ENCODE measurements at regions not wholly inside any gene's neighbourhood (a gene's known extent, or its start where the extent isn't known, plus 50 kb on each side); places are given as distances from the start of the nearest gene placed in this dataset.

DNA sequence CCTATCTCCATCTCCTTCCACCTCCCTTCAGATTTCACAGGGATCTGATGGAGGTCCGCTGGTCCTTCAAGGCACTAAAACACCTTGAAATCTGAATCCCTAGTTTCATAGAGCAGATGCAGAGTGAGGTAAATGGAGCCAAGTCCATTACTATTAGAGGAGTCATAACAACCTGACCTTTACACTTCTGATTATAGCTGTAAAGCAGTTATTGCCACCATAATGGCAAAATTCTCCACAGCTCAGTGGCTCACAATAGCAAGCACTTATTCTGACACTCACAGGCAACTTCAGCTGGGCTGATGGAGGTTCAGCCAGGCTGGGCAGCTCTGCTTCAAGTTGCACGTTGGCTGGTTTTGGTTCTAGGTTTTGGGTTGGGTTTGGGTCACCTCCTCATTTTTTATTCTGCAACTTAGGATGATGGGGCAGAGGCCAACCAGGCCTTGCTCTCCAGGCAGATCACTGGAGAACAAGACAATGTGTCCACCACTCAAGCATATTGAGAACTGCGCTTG is 51.4 kb upstream of the LRAT start:
- no peaks in the 10 kb centered on the region for H3K36me3 ChIP-seq (ENCODE audit: control insufficient read depth, insufficient read depth, low read length)
- CTCF ChIA-PET = no interaction called here
- Mint-ChIP-seq H3K4me3 (ENCODE audit: unreplicated experiment) (no peak overlapping the region), H3K4me1 (ENCODE audit: low read depth, unreplicated experiment) (peaks cover 11% of the 10 kb centered on the region), H3K9me3 (ENCODE audit: unreplicated experiment) (no peaks in the 10 kb centered on the region), H3K36me3 (ENCODE audit: insufficient read depth, unreplicated experiment) (no peaks in the 10 kb centered on the region), H3K27ac (ENCODE audit: unreplicated experiment) (no peak overlapping the region), H3K27me3 (ENCODE audit: insufficient read depth, unreplicated experiment) (peaks cover 13% of the 10 kb centered on the region)
- POLR2A ChIA-PET = no interaction called here
- H3K27me3 ChIP-seq (replicated peaks; ENCODE audit: control insufficient read depth, insufficient read depth, low read length) = no peaks in the 10 kb centered on the region
- no peaks in the 10 kb centered on the region for H3K9me3 ChIP-seq
- BruUV-seq (replicated peaks) = no TSS peak
- H3K4me3 ChIP-seq (ENCODE audit: low read depth, low read length) = no peak overlapping the region
- H3K4me1 ChIP-seq = peaks cover 4% of the 10 kb centered on the region; the same call in 1 of the 2 replicates
- intact Hi-C loops (cut with micrococcal nuclease; ENCODE audit: unreplicated experiment) = no loop called here
- TF ChIP-seq, protein P1, sequence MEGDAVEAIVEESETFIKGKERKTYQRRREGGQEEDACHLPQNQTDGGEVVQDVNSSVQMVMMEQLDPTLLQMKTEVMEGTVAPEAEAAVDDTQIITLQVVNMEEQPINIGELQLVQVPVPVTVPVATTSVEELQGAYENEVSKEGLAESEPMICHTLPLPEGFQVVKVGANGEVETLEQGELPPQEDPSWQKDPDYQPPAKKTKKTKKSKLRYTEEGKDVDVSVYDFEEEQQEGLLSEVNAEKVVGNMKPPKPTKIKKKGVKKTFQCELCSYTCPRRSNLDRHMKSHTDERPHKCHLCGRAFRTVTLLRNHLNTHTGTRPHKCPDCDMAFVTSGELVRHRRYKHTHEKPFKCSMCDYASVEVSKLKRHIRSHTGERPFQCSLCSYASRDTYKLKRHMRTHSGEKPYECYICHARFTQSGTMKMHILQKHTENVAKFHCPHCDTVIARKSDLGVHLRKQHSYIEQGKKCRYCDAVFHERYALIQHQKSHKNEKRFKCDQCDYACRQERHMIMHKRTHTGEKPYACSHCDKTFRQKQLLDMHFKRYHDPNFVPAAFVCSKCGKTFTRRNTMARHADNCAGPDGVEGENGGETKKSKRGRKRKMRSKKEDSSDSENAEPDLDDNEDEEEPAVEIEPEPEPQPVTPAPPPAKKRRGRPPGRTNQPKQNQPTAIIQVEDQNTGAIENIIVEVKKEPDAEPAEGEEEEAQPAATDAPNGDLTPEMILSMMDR (IDR thresholded peaks at IDR 0.05; ENCODE audit: insufficient read depth in 1 of 2, low read depth in 1 of 2, low read length in 1 of 2, severe bottlenecking in 1 of 2, unreplicated experiment in 1 of 2) = no peak
- no peak for DNase-seq

Data from Caco-2 (cell line).